SKM-1 treated with dmso at 0.1 percent for 144 hours (cell line): ENCODE measurements at regions not wholly inside any gene's neighbourhood (a gene's known extent, or its start where the extent isn't known, plus 50 kb on each side); places are given as distances from the start of the nearest gene placed in this dataset.

Experiments
- DNase-seq: peaks from one replicate; lab custom pipeline; 2025; ENCODE audit not compliant: unreplicated experiment; lab: John Stamatoyannopoulos, UW

DNA sequence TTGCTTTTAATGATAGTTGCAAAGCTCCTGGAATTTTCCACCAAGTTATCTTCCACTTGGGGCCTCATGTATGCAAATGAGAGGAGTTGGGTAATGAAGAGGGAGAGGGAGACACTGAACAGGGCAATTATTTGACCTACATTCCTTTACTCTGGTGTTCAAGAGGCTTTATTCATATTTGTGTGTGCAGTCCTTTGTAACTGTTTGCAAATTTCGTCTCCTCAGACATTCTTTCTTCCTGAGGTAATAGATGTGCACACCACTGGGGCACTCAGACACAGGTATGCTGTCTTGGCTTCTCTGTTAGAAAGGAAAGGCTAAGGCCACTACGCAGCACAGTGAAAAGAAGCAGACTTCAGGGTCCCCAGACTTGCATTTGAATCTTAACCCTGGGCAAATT, 189.7 kb upstream of the IL12A start:
- DNase-seq = no peak

DNA sequence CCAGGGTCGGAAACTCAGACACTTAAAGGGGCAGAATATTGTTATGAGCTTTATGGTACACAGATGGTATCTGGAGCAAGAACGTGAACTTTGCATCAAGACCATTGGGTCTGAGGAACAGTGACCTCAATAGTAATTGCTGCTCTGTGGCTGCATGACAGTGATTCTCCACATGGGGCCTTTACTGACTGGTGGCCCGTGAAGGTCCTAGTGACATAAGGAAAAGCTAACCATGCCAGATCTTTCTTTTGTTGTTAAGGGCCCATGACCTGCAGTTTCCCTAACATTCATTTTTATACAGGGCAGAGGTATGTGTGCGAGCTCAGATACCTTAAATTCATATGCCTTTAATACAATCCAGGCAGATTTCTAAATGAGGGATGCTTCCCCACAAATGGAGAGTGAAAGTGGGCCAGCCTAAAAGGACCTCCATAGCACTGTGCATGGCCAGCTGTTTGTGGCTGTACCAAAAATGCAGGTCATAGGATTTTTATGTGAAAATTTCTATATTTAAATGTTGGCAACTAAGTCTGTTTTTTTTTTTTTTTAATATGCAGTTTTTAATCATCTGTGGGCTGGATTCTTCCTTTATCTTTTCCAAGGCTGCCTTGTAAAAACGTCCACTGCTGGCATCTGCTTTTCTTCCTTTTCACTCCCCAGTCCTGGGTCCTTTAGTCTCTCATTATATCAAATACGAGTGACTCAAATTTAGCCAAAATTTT, 188.0 kb upstream of the IL12A start:
- no peak for DNase-seq

DNA sequence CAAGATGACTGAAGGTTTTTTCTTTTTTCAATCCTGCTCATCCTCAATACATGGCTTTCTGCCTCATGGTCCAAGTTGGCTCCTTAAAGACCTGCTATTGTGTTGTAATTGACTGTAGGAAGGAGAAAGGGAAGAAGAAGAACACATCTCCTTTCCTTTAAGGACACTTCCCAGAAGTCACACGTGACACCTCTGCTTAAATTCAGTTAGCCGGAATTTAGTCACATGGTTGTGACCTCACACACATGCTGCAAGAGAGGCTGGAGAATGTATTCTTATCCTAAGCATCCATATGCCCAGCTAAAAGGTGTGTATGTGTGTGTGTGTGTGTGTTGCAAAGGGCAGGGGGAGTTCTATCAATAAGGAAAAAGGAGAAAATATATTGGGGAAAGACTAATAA, 185.8 kb upstream of the IL12A start:
- no peak for DNase-seq

DNA sequence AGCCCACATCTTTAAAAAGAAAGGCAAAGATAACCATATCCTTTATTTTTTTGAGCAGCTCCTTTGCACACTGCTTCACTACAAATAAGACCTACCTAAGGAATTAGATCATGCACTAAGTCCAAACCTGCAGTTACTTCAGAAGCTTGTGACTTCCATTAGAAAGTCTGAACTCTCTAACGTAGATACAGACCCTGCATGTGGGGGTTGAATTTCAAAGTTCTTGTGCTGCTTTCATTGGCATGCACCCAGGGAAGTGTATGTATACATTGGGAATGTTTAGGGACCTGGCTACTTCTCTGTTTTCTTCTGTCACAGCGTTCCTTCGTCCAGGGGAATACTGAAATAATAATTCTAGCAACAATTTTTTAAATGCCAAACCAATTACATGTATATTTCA, 185.2 kb upstream of the IL12A start:
- DNase-seq = no peak

GRCh38 chr3:159804726-159805410, 183.8 kb upstream of the IL12A start:
- peak; percentile 43 for DNase-seq

DNA sequence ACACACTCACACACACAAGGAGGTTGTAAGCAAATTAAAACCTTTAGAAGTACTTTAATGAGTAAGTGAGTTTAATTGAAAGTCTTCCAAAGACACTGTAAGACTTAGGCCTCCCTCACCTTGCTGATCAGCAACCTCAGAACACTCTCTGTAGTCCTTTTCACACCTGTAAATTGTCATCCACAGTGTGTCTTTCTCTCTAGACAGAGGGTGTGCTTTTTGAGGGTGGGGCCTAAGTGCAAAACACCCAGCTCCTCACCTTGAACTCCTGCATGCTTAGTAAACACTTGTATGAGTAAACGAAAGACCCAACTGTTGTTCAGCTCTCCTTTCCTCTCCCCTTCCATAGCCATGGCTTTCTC, 183.2 kb upstream of the IL12A start:
- DNase-seq = no peak

GRCh38 chr3:159806412-159806811, 182.2 kb upstream of the IL12A start:
- DNase-seq = no peak

DNA sequence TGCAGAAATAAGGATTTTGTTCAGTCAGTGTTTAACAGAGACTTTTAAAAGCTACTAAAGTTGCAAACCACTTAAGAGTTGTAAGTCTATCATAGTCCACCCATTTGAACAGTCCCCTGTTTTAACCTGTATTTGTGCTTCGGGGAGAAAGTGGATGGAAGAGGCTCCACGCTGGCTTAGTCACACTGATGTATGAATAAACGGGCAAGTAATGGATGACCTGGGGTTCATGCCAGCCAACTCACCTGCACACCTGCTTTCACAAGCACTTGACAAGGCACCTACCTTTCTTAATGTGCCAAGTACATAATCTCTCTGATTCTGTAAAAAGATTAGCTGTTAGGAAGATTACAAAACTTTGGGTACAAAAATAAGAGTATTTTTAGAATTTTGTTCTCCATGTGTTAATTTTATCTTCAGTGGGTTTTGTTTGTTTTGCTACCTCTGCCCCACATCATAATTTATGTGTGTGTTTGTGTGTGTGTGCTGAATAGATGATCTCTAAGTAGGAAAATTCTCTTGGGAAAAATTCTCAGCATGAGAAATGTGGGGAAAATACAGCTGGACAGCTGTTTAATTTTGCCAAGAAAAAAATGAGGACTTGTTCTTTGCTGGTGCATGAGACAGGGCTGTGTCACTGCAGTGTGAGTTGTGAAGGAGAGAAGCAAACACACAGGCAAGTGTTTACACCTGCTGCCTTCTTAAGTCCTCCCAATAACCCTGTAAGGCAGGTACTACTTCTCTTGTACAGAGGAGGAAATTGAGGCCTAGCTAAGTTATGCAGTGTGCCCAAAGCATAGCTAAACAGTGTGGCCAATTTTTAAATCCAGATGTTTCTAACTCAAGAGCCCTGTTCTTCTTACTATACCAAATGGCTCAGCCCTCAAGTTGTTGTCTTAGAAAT, 181.2 kb upstream of the IL12A start:
- no peak for DNase-seq

GRCh38 chr3:159813822-159814531, 174.7 kb upstream of the IL12A start:
- DNase-seq = no peak

DNA sequence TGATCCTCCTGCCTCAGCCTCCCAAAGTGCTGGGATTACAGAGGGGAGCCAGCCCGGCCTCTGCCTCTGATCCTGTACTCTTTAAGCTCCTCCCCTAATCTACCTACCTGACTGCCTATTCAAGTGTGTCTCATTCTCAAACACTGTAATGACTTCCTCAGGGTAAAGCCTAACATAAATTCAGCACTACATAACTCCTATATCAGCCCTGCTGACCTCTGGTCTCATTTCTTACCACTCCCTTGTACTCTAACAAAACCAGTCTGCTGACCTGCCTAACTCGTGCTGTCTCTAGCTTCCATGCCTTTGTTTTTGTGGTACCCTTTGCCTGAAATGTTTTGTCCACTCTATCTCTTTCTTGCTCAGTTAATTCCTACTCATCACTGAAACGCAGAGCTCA, 172.1 kb upstream of the IL12A start:
- DNase-seq = no peak

DNA sequence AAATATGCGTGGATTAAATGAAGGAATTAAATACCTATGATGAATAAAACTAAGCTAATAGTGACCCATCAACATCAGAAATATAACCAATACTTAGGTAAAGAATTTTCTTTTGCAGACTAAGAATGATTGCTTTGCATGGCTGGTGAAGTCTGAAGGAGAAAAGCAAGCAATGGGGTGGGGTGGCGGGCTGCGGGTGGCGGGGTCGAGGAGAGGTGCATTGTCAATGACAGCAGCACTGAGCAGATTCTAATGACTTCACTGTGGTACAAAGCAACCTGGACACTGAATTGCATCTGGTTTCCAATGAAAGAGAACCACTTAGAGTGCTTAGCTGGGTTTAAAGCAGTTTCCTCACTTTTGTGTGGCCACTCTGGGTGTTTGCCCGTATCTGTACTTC, 171.5 kb upstream of the IL12A start:
- no peak for DNase-seq

DNA sequence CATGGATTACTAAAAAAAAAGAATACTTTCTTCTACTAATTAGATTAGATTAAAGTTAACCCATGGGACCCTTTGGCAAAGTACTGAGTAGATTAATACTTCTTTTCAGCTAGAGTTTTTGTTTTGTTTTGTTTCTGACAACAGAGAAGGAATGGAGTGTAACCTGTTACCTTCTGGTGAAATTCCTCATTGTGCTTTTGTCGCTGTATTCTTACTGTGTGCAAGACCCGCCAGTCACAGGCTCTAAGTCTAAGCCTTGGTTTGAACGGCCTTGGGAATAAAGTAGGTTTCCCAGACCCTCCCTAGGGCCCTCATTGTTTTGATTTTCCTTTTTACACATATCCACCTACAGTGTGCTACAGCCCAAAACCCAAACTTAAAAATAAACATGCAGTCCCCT, 171.1 kb upstream of the IL12A start:
- no peak for DNase-seq

GRCh38 chr3:159818399-159818798, 170.2 kb upstream of the IL12A start:
- DNase-seq = no peak

GRCh38 chr3:159818997-159819500, 169.6 kb upstream of the IL12A start:
- DNase-seq = no peak

GRCh38 chr3:159819676-159820075, 169.0 kb upstream of the IL12A start:
- no peak for DNase-seq

GRCh38 chr3:159821110-159821509, 167.5 kb upstream of the IL12A start:
- no peak for DNase-seq

DNA sequence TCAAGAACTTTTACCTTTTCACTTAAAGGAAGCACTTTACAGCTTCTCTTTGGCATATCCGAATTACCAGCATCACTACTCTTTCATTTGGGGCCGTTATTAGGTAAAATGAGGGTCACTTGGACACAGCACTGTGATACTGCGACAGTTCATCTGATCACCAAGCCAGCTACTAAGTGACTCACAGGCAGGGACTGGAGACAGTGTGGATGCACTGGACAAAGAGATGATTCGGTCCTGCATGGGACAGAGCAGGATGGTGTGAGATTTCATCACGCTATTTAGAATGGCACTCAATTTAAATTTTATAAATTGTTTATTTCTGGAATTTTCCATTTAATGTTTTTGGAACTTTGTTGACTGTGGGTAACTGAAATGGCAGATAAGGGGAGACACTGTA, 166.9 kb upstream of the IL12A start:
- no peak for DNase-seq

- no peak for DNase-seq
Measured at GRCh38 chr3:159823780-159824179, 164.9 kb upstream of the IL12A start.

- no peak for DNase-seq
Measured at GRCh38 chr3:159824333-159824732, 164.3 kb upstream of the IL12A start.

DNA sequence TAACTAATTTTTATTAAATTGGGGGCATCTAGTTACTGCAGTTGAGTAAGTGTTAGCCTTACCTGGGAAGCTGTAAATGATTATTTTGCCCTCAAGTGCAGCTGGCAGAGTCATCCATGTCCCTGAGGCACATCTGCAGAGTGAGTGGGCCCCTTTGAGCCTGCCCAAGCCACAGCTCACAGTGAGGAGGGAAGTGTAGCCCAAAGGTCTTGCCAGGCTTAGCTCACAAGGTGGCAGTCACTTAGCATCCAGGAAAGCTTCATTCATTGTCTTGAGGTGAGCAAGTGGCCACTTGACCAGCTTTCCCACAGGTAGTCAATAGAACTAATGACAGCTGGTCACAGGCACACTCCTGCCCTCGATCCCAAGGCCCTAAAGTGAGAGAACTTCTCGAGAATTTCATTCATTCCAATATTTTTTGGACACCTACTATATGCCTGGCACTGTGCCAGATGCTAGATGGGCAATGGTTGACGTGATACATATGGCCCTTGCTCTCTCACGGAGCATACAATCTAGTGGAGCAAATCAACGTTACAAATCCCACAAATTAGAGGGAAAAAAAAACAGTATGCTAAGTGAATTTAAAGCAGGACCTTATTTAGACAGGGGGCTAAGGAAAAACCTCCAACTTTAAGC, 163.3 kb upstream of the IL12A start:
- no peak for DNase-seq

DNA sequence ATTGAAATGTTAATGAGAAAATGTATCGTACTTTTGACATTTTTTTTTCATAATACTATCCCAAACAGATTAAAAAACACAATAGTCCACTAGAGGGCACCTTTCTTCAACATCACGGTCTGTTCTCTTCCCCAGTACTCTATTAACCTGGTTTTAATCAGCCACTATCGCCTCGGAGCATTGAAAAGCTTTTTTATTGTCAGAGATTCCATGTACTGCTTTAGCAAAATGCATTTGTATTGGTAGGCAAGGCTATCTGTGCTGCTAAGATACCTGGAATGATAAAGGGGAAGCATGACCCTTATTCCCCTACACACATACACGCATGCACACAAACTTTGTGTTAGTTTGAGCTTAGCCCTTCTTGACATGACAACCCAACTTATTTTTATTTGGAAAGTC, 160.1 kb upstream of the IL12A start:
- DNase-seq = peak; percentile 20
